ENCODE measurements at regions not wholly inside any gene's neighbourhood (a gene's known extent, or its start where the extent isn't known, plus 50 kb on each side); places are given as distances from the start of the nearest gene placed in this dataset.

GRCh38 chr4:20378181-20378580, 126.5 kb downstream of the SLIT2 start:
- TF ChIP-seq CTCF (IDR thresholded peaks at IDR 0.05; ENCODE audit: low read depth, low read length), result no peak
- Histone ChIP-seq H3K4me3 (no peak overlapping the region), H3K27ac (no peak overlapping the region), H3K4me1 (ENCODE audit: low read depth) (peaks cover 14% of the 10 kb centered on the region), H3K36me3 (no peaks in the 10 kb centered on the region), H3K9me3 (ENCODE audit: low read depth) (no peaks in the 10 kb centered on the region), H3K27me3 (no peaks in the 10 kb centered on the region)
- no peak for DNase-seq (ENCODE audit: low read depth in 1 of 2, low spot score in 1 of 2)

GRCh38 chr4:20381005-20381404, 129.3 kb downstream of the SLIT2 start:
- no peaks in the 10 kb centered on the region for H3K9me3 ChIP-seq (ENCODE audit: low read depth)
- no peak overlapping the region for H3K4me3 ChIP-seq

GRCh38 chr4:20383283-20383682, 131.6 kb downstream of the SLIT2 start:
- Histone ChIP-seq H3K27me3 (no peaks in the 10 kb centered on the region), H3K9me3 (ENCODE audit: low read depth) (no peaks in the 10 kb centered on the region), H3K36me3 (no peaks in the 10 kb centered on the region), H3K4me1 (ENCODE audit: low read depth) (no peaks in the 10 kb centered on the region), H3K4me3 (no peak overlapping the region), H3K27ac (no peak overlapping the region)
- DNase-seq (ENCODE audit: low read depth in 1 of 2, low spot score in 1 of 2), result no peak
- TF ChIP-seq CTCF (IDR thresholded peaks at IDR 0.05; ENCODE audit: low read depth, low read length), result no peak

More at GRCh38 chr4:20381005-20381404, 129.3 kb downstream of the SLIT2 start:
- Histone ChIP-seq H3K36me3 (no peaks in the 10 kb centered on the region), H3K27ac (no peak overlapping the region), H3K4me1 (ENCODE audit: low read depth) (no peaks in the 10 kb centered on the region), H3K27me3 (no peaks in the 10 kb centered on the region)
- no peak for TF ChIP-seq CTCF (IDR thresholded peaks at IDR 0.05; ENCODE audit: low read depth, low read length)
- DNase-seq (ENCODE audit: low read depth in 1 of 2, low spot score in 1 of 2), result no peak

GRCh38 chr4:20383969-20384368, 132.3 kb downstream of the SLIT2 start:
- no peak overlapping the region for H3K4me3 ChIP-seq
- no peaks in the 10 kb centered on the region for H3K36me3 ChIP-seq
- H3K4me1 ChIP-seq (ENCODE audit: low read depth), result no peaks in the 10 kb centered on the region
- no peak for DNase-seq (ENCODE audit: low read depth in 1 of 2, low spot score in 1 of 2)
- no peaks in the 10 kb centered on the region for H3K27me3 ChIP-seq
- H3K27ac ChIP-seq, result no peak overlapping the region
- TF ChIP-seq CTCF (IDR thresholded peaks at IDR 0.05; ENCODE audit: low read depth, low read length), result no peak
- H3K9me3 ChIP-seq (ENCODE audit: low read depth), result no peaks in the 10 kb centered on the region

GRCh38 chr4:20384456-20384855, 132.8 kb downstream of the SLIT2 start:
- no peak overlapping the region for H3K4me3 ChIP-seq

More at GRCh38 chr4:20384456-20384855, 132.8 kb downstream of the SLIT2 start:
- Histone ChIP-seq H3K36me3 (no peaks in the 10 kb centered on the region), H3K4me1 (ENCODE audit: low read depth) (peaks cover 5% of the 10 kb centered on the region), H3K27me3 (no peaks in the 10 kb centered on the region), H3K27ac (no peak overlapping the region), H3K9me3 (ENCODE audit: low read depth) (no peaks in the 10 kb centered on the region)
- no peak for DNase-seq (ENCODE audit: low read depth in 1 of 2, low spot score in 1 of 2)
- no peak for TF ChIP-seq CTCF (IDR thresholded peaks at IDR 0.05; ENCODE audit: low read depth, low read length)
